Right lobe of liver (tissue), 6 donors: ENCODE measurements at regions not wholly inside any gene's neighbourhood (a gene's known extent, or its start where the extent isn't known, plus 50 kb on each side); places are given as distances from the start of the nearest gene placed in this dataset.
A peak's percentile ranks its signal among the peaks of the same experiment; 100 is the strongest.

Source experiments
- ATAC-seq, 4 donors: fragments of 200-7000 bp; cut with Tn5 transposase; one replicate each; pipeline ENCODE4 v1.9.1; 2020; ENCODE audit warnings: mild to moderate bottlenecking in 4 of 4, moderate library complexity in 4 of 4
- DNase-seq, 3 donors: peaks; one replicate each; pipeline ENCODE4 v3.0.0-alpha.2; 2020
- H3K27ac ChIP-seq, 3 donors: fragments of 200-600 bp; one replicate each; pipeline ENCODE4 v1.8.0; 2022
- H3K27me3 ChIP-seq, 2 donors: fragments of 200-600 bp; one replicate each; pipeline ENCODE4 v1.8.0; 2022
- H3K36me3 ChIP-seq, 4 donors: fragments of 200-600 bp; sonication (generic) in 1 of 4; one replicate each; pipeline versions ENCODE4 v1.5.1 to v1.8.0; 2017 to 2022; ENCODE audit warnings: control low read depth in 1 of 4
- H3K4me1 ChIP-seq, 4 donors: fragments of 200-600 bp; sonication (generic) in 1 of 4; one replicate each; pipeline versions ENCODE4 v1.5.1 to v1.8.0; 2017 to 2022; ENCODE audit warnings: control low read depth in 1 of 4
- H3K4me3 ChIP-seq, 3 donors: fragments of 200-600 bp; one replicate each; pipeline ENCODE4 v1.8.0; 2022
- H3K9me3 ChIP-seq, 4 donors: fragments of 200-600 bp; sonication (generic) in 1 of 4; one replicate each; pipeline versions ENCODE4 v1.5.1 to v1.8.0; 2017 to 2022; ENCODE audit warnings: control low read depth in 1 of 4
- POLR2A ChIP-seq: fragments of 450-650 bp; IDR thresholded peaks from one replicate; pipeline ENCODE4 v1.6.1; 2017; ENCODE audit warnings: antibody characterized with exemption, mild to moderate bottlenecking
- WGBS: methylation state at CpG from one replicate; pipeline ENCODE4 v1.1.6; 2018; ENCODE audit warnings: low coverage, low lambda C conversion rate; ENCODE audit not compliant: insufficient coverage; ENCODE audit errors: missing lambda C conversion rate; 5-methylcytosine and 5-hydroxymethylcytosine counted together
- intact Hi-C, 2 donors: fragments of 100-400 bp; cut with DNase I; formaldehyde crosslinking; loops; one replicate each; pipeline versions ENCODE4 v1.11.2 to v1.14.1; 2022
- TF ChIP-seq, protein P1 (sequence below), 4 donors: fragments of 200-600 bp in 3 of 4; fragments of 450-650 bp in 1 of 4; IDR thresholded peaks; one replicate each; pipeline versions ENCODE4 v1.5.1 to v1.8.0; 2016 to 2022; ENCODE audit warnings: antibody characterized with exemption in 4 of 4, mild to moderate bottlenecking in 2 of 4
- donor health status: DM: no; HTN: yes; CAD: no.
- donor health status: DM: no; HTN: no; CAD: no.
- donor health status: DM: no; HTN: no; CAD: no.
- donor health status: DM: no; HTN: yes; CAD: no.
- donor health status: DM: no; HTN: yes; CAD: no.

- intact Hi-C loops, result no loop called here
- no peaks in the 10 kb centered on the region for H3K36me3 ChIP-seq
- ATAC-seq (no peak), DNase-seq (no peak)
- no peaks in the 10 kb centered on the region for H3K9me3 ChIP-seq
- WGBS, result 100% methylated on average over 1 of the region's 2 CpGs
- no peak overlapping the region for H3K4me3 ChIP-seq
- peaks cover 0 to 3% (median 0%) of the 10 kb centered on the region in 4 donors for H3K4me1 ChIP-seq
- no peaks in the 10 kb centered on the region for H3K27me3 ChIP-seq
- no peak overlapping the region for H3K27ac ChIP-seq
- TF ChIP-seq, protein P1, sequence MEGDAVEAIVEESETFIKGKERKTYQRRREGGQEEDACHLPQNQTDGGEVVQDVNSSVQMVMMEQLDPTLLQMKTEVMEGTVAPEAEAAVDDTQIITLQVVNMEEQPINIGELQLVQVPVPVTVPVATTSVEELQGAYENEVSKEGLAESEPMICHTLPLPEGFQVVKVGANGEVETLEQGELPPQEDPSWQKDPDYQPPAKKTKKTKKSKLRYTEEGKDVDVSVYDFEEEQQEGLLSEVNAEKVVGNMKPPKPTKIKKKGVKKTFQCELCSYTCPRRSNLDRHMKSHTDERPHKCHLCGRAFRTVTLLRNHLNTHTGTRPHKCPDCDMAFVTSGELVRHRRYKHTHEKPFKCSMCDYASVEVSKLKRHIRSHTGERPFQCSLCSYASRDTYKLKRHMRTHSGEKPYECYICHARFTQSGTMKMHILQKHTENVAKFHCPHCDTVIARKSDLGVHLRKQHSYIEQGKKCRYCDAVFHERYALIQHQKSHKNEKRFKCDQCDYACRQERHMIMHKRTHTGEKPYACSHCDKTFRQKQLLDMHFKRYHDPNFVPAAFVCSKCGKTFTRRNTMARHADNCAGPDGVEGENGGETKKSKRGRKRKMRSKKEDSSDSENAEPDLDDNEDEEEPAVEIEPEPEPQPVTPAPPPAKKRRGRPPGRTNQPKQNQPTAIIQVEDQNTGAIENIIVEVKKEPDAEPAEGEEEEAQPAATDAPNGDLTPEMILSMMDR (IDR thresholded peaks at IDR 0.05), result no peak
- no peak for TF ChIP-seq POLR2A
Measured at GRCh38 chr2:60092781-60093180, 460.7 kb downstream of the BCL11A start.

DNA sequence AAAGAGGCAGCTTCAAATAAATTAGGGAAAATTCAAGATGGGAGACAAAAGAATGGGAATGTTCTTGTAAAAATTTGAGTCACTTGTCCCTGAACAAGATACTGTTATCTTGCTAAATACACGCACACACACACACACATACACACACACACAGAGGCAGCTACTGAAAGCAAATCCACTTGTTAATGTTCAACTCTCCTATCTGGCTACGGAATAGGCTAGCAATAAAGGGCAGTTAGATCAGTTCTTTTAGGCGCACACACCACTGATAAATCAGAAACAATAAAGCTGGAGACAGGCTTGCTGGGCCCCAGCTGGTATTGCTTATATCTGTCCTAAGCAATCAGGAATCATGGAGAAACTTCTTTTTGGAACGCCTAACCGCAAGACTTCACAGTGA lies 461.6 kb downstream of the BCL11A start:
- peaks cover 0 to 3% (median 0%) of the 10 kb centered on the region in 4 donors for H3K4me1 ChIP-seq
- 33% methylated on average over 5 of the region's 5 CpGs for WGBS
- H3K4me3 ChIP-seq, result no peak overlapping the region
- DNase-seq, result peak in 1 of 3 donors; percentile 31
- H3K36me3 ChIP-seq, result no peaks in the 10 kb centered on the region
- peak in 2 of 4 donors; percentile 53 to 86 for ATAC-seq
- H3K9me3 ChIP-seq, result no peaks in the 10 kb centered on the region
- intact Hi-C loops, result no loop called here
- no peak for TF ChIP-seq POLR2A
- TF ChIP-seq, protein P1 (IDR thresholded peaks at IDR 0.05), result no peak
- no peaks in the 10 kb centered on the region for H3K27me3 ChIP-seq
- H3K27ac ChIP-seq, result no peak overlapping the region

- Histone ChIP-seq H3K27me3 (no peaks in the 10 kb centered on the region), H3K4me3 (no peak overlapping the region), H3K4me1 (peaks cover 0 to 3% (median 0%) of the 10 kb centered on the region in 4 donors), H3K27ac (no peak overlapping the region), H3K36me3 (no peaks in the 10 kb centered on the region), H3K9me3 (no peaks in the 10 kb centered on the region)
- TF ChIP-seq, protein P1 (IDR thresholded peaks at IDR 0.05), result no peak
- no peak for TF ChIP-seq POLR2A
- DNase-seq (no peak), ATAC-seq (no peak)
- intact Hi-C loops, result no loop called here
- 45% methylated on average over 2 of the region's 2 CpGs for WGBS
Measured at GRCh38 chr2:60091266-60091665, 462.2 kb downstream of the BCL11A start.

DNA sequence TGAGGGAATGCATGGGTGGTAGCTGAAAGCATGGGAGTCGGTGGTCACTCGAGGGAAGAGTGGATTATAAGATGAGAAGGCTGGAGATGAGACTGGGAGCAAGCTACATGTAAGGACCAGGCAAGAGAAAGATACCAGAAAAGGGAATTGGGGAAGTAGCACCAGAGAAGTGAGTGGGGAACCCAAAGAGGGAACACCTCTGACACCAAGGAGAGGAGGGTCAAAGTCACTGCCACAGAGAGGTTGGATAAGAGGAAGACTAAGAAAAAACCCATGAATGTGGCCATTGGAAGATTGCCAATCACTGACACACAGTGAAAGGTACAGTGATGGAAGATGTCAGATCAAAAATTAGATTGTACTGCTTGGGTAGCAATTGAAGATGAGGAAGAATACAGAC lies 473.9 kb downstream of the BCL11A start:
- Histone ChIP-seq H3K27ac (no peak overlapping the region), H3K4me3 (no peak overlapping the region), H3K36me3 (no peaks in the 10 kb centered on the region), H3K27me3 (no peaks in the 10 kb centered on the region), H3K9me3 (no peaks in the 10 kb centered on the region), H3K4me1 (no peaks in the 10 kb centered on the region)
- intact Hi-C loops, result no loop called here
- DNase-seq (no peak), ATAC-seq (no peak)
- TF ChIP-seq POLR2A, result no peak
- TF ChIP-seq, protein P1 (IDR thresholded peaks at IDR 0.05), result no peak
- WGBS, result 81% methylated on average over 2 of the region's 2 CpGs

GRCh38 chr2:60075048-60075447 lies 478.4 kb downstream of the BCL11A start:
- intact Hi-C loops, result no loop called here
- WGBS, result 65% methylated on average over 2 of the region's 6 CpGs
- H3K27me3 ChIP-seq, result no peaks in the 10 kb centered on the region
- TF ChIP-seq, protein P1 (IDR thresholded peaks at IDR 0.05), result no peak
- TF ChIP-seq POLR2A, result no peak
- H3K36me3 ChIP-seq, result no peaks in the 10 kb centered on the region
- no peak overlapping the region for H3K27ac ChIP-seq
- ATAC-seq (no peak), DNase-seq (no peak)
- no peaks in the 10 kb centered on the region for H3K9me3 ChIP-seq
- H3K4me3 ChIP-seq, result no peak overlapping the region
- H3K4me1 ChIP-seq, result no peaks in the 10 kb centered on the region
